ENCODE measurements at regions not wholly inside any gene's neighbourhood (a gene's known extent, or its start where the extent isn't known, plus 50 kb on each side); places are given as distances from the start of the nearest gene placed in this dataset.

- no peaks in the 10 kb centered on the region for H3K27me3 ChIP-seq (ENCODE audit: control insufficient read depth, insufficient read depth, low read length)
Measured at GRCh38 chr13:91024157-91024792, 323.2 kb upstream of the MIR17HG start.

DNA sequence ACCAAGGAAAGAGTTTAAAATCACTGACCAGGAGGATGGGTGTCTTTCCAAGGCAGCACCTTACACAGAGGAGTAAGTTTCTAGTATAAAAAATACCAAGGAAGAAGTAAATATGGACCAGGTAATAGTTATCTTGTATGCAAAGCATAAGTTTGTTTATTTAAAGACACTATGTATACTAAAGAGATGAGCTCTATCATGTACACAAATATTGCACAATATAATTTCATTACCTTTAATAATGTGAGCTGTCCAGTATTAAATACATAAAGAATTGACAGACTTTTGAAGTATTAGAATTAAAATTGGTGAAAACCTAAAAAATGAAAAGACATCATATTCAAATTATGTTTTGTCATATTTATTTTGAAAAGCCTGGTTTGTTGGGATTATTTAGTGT lies 322.0 kb upstream of the MIR17HG start:
- H3K4me3 ChIP-seq (ENCODE audit: low read length): no peak overlapping the region
- intact Hi-C loops (cut with micrococcal nuclease): no loop called here
- H3K27me3 Mint-ChIP-seq (ENCODE audit: low read depth in 2 of 2): no peaks in the 10 kb centered on the region

More at GRCh38 chr13:91024157-91024792, 323.2 kb upstream of the MIR17HG start:
- no peaks in the 10 kb centered on the region for H3K4me1 Mint-ChIP-seq
- 76% methylated on average over 2 of the region's 3 CpGs for WGBS (ENCODE audit: insufficient coverage)
- no peaks in the 10 kb centered on the region for H3K36me3 ChIP-seq (ENCODE audit: control insufficient read depth, insufficient read depth, low read length)
- peaks cover 4 to 9% of the 10 kb centered on the region in 2 donors for H3K9me3 Mint-ChIP-seq
- H3K27ac ChIP-seq (ENCODE audit: low read length): no peak overlapping the region
- H3K4me1 ChIP-seq (ENCODE audit: control insufficient read depth, insufficient read depth, low read length): no peaks in the 10 kb centered on the region
- ATAC-seq (no peak), DNase-seq (no peak)
- H3K36me3 Mint-ChIP-seq: no peaks in the 10 kb centered on the region
- no peak overlapping the region for H3K27ac Mint-ChIP-seq
- H3K4me3 Mint-ChIP-seq: no peak overlapping the region
- no peaks in the 10 kb centered on the region for H3K9me3 ChIP-seq (ENCODE audit: control insufficient read depth, insufficient read depth, low read length)
- no peak overlapping the region for H3K4me3 ChIP-seq (ENCODE audit: low read length)
- intact Hi-C loops (cut with micrococcal nuclease): no loop called here
- TF ChIP-seq, protein P1, sequence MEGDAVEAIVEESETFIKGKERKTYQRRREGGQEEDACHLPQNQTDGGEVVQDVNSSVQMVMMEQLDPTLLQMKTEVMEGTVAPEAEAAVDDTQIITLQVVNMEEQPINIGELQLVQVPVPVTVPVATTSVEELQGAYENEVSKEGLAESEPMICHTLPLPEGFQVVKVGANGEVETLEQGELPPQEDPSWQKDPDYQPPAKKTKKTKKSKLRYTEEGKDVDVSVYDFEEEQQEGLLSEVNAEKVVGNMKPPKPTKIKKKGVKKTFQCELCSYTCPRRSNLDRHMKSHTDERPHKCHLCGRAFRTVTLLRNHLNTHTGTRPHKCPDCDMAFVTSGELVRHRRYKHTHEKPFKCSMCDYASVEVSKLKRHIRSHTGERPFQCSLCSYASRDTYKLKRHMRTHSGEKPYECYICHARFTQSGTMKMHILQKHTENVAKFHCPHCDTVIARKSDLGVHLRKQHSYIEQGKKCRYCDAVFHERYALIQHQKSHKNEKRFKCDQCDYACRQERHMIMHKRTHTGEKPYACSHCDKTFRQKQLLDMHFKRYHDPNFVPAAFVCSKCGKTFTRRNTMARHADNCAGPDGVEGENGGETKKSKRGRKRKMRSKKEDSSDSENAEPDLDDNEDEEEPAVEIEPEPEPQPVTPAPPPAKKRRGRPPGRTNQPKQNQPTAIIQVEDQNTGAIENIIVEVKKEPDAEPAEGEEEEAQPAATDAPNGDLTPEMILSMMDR (IDR thresholded peaks at IDR 0.05): no peak
- H3K27me3 Mint-ChIP-seq (ENCODE audit: low read depth in 2 of 2): no peaks in the 10 kb centered on the region

DNA sequence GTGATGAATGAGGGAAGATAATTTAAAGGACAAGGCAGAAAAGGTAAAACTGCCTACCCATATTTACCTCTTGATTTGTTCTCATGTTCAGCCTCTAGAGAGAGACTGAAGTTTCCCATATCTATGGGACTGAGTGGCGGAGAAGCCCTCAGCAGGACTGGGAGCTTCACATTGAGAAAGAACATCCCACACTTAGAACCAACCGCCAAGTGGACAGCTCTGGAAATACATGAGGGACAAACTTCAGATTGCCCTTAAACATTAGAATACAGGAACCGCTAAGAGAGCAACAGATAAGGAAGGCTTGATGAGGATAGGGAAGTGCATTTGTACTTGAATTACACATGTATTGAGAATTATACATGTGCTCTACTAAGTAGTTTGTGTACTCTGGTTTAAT lies 316.0 kb upstream of the MIR17HG start:
- no peaks in the 10 kb centered on the region for H3K27me3 Mint-ChIP-seq (ENCODE audit: low read depth in 2 of 2)
- Histone ChIP-seq H3K4me3 (ENCODE audit: low read length) (no peak overlapping the region), H3K4me1 (ENCODE audit: control insufficient read depth, insufficient read depth, low read length) (no peaks in the 10 kb centered on the region), H3K27ac (ENCODE audit: low read length) (no peak overlapping the region), H3K27me3 (ENCODE audit: control insufficient read depth, insufficient read depth, low read length) (no peaks in the 10 kb centered on the region), H3K36me3 (ENCODE audit: control insufficient read depth, insufficient read depth, low read length) (no peaks in the 10 kb centered on the region), H3K9me3 (ENCODE audit: control insufficient read depth, insufficient read depth, low read length) (no peaks in the 10 kb centered on the region)
- ATAC-seq: no peak
- TF ChIP-seq, protein P1 (IDR thresholded peaks at IDR 0.05): no peak
- intact Hi-C loops (cut with micrococcal nuclease): no loop called here
- 82% methylated on average over 2 of the region's 3 CpGs for WGBS (ENCODE audit: insufficient coverage)
- no peak overlapping the region for H3K27ac Mint-ChIP-seq
- no peaks in the 10 kb centered on the region for H3K36me3 Mint-ChIP-seq
- no peak for DNase-seq
- H3K4me1 Mint-ChIP-seq: no peaks in the 10 kb centered on the region
- H3K4me3 Mint-ChIP-seq: no peak overlapping the region
- peaks cover 13 to 16% of the 10 kb centered on the region in 2 donors for H3K9me3 Mint-ChIP-seq

More for the DNA sequence above, 322.0 kb upstream of the MIR17HG start:
- Histone ChIP-seq H3K9me3 (ENCODE audit: control insufficient read depth, insufficient read depth, low read length) (no peaks in the 10 kb centered on the region), H3K27ac (ENCODE audit: low read length) (no peak overlapping the region), H3K27me3 (ENCODE audit: control insufficient read depth, insufficient read depth, low read length) (no peaks in the 10 kb centered on the region), H3K4me1 (ENCODE audit: control insufficient read depth, insufficient read depth, low read length) (no peaks in the 10 kb centered on the region), H3K36me3 (ENCODE audit: control insufficient read depth, insufficient read depth, low read length) (no peaks in the 10 kb centered on the region)
- ATAC-seq: no peak
- Mint-ChIP-seq H3K27ac (no peak overlapping the region), H3K4me3 (no peak overlapping the region), H3K4me1 (no peaks in the 10 kb centered on the region), H3K9me3 (peaks cover 8 to 9% of the 10 kb centered on the region in 2 donors), H3K36me3 (no peaks in the 10 kb centered on the region)
- TF ChIP-seq, protein P1 (IDR thresholded peaks at IDR 0.05): no peak
- no peak for DNase-seq

- ATAC-seq (no peak), DNase-seq (no peak)
- intact Hi-C loops (cut with micrococcal nuclease): no loop called here
- WGBS (ENCODE audit: insufficient coverage): 0% methylated on average over 1 of the region's 1 CpG
- Mint-ChIP-seq H3K27ac (no peak overlapping the region), H3K4me3 (no peak overlapping the region), H3K9me3 (peaks cover 12 to 21% of the 10 kb centered on the region in 2 donors), H3K36me3 (no peaks in the 10 kb centered on the region), H3K27me3 (ENCODE audit: low read depth in 2 of 2) (no peaks in the 10 kb centered on the region), H3K4me1 (no peaks in the 10 kb centered on the region)
- TF ChIP-seq, protein P1 (IDR thresholded peaks at IDR 0.05): no peak
- Histone ChIP-seq H3K4me1 (ENCODE audit: control insufficient read depth, insufficient read depth, low read length) (no peaks in the 10 kb centered on the region), H3K9me3 (ENCODE audit: control insufficient read depth, insufficient read depth, low read length) (no peaks in the 10 kb centered on the region), H3K27me3 (ENCODE audit: control insufficient read depth, insufficient read depth, low read length) (no peaks in the 10 kb centered on the region), H3K36me3 (ENCODE audit: control insufficient read depth, insufficient read depth, low read length) (no peaks in the 10 kb centered on the region), H3K4me3 (ENCODE audit: low read length) (no peak overlapping the region), H3K27ac (ENCODE audit: low read length) (no peak overlapping the region)
Measured at GRCh38 chr13:91032104-91032503, 315.4 kb upstream of the MIR17HG start.
